ENCODE measurements at regions not wholly inside any gene's neighbourhood (a gene's known extent, or its start where the extent isn't known, plus 50 kb on each side); places are given as distances from the start of the nearest gene placed in this dataset.

DNA sequence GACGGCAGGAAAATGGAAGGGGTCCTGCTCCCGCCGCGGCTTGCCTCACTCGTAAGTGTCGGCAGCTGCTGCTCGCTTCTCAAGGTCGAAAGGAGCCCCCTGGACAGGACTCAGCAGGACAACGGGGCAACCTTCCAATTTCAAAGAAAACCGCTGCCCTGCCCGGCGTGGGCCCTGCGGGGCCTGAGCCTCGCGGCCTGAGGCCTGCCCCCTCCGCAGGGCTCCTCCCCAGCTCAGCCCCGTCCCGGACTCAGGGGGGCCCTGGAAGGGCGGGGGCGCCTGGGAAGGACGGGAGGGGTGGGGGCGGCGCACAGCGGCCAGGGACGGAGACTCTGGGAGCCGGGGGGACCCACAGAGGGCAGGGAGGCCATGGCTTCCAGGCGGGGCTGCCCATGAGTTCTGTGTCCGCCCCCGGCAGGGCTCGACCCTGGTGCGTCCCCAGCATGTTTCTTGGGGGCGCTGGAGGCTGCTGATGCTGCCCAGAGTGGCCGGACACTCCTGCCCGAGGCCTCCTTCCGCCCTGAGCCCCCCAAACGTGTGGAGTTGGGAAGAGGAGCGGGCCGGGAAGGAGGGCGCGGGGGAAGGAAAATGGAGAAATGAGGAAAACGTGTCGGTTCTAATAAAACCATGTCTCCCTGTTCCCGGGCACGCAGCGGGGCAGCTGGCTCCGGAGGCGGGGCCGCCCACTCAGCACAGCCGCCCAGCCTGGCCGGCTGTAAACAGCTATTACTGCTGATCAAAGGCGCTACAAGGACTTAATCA is 114.6 kb downstream of the DLL1 start:
- Histone ChIP-seq H4K20me1 (replicated peaks; ENCODE audit: control insufficient read depth, extremely low read depth, insufficient read depth, low read length) (no peaks in the 10 kb centered on the region), H3K4me1 (ENCODE audit: control insufficient read depth, extremely low read depth, insufficient read depth, low read length) (peaks cover 20% of the 10 kb centered on the region), H3K79me2 (ENCODE audit: control insufficient read depth, insufficient read depth, low read length) (no peaks in the 10 kb centered on the region), H3K9me1 (replicated peaks; ENCODE audit: control insufficient read depth, extremely low read depth, insufficient read depth, low read length) (no peaks in the 10 kb centered on the region), H3K4me3 (replicated peaks in 1 of 3; ENCODE audit: insufficient read depth in 1 of 3, low read depth in 1 of 3, low read length in 3 of 3) (no peak overlapping the region), H3K36me3 (ENCODE audit: control insufficient read depth in 2 of 2, extremely low read depth in 1 of 2, insufficient read depth in 2 of 2, low read length in 2 of 2) (no peaks in the 10 kb centered on the region), H3K4me2 (ENCODE audit: insufficient read depth, low read length) (no peak overlapping the region), H3K27ac (ENCODE audit: insufficient read depth, low read depth, low read length) (no peak overlapping the region), H3K9me3 (replicated peaks; ENCODE audit: control insufficient read depth, insufficient read depth, low read length) (no peaks in the 10 kb centered on the region), H3K9ac (replicated peaks; ENCODE audit: extremely low read depth, insufficient read depth, low read length) (no peak overlapping the region), H3K27me3 (ENCODE audit: control insufficient read depth in 2 of 2, insufficient read depth in 2 of 2, low read length in 2 of 2) (no peaks in the 10 kb centered on the region), H2AFZ (ENCODE audit: low read depth, low read length) (no peak overlapping the region)
- no TSS peak for BruUV-seq (replicated peaks)
- CTCF ChIA-PET: interaction anchor here (1.5 kb wide), 1 partner anchor 23 kb away, joined by 3 read pairs; no protein-coding TSS in a partner anchor
- intact Hi-C loops (cut with micrococcal nuclease) (loop anchor here (5.0 kb wide), 1 partner anchor 231 kb away; no protein-coding TSS in a partner anchor), dilution Hi-C loops (cut with MboI; ENCODE audit: extremely low pct_ligation_motif_present, low sequenced_read_pairs) (no loop called here)
- POLR2A ChIA-PET: no interaction called here
- FAIRE-seq (no peak), DNase-seq (ENCODE audit: low read depth, low spot score) (no peak)
- no peak for TF ChIP-seq POLR2A (IDR thresholded peaks at IDR 0.05; ENCODE audit: low read depth, low read length)
- no peak for TF ChIP-seq JUN (IDR thresholded peaks at IDR 0.05; ENCODE audit: borderline replicate concordance, insufficient read depth, insufficient read length, low read depth)
- TF ChIP-seq, protein P1, sequence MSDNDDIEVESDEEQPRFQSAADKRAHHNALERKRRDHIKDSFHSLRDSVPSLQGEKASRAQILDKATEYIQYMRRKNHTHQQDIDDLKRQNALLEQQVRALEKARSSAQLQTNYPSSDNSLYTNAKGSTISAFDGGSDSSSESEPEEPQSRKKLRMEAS (IDR thresholded peaks at IDR 0.05; ENCODE audit: insufficient read depth, insufficient read length): no peak
- TF ChIP-seq, protein P2, sequence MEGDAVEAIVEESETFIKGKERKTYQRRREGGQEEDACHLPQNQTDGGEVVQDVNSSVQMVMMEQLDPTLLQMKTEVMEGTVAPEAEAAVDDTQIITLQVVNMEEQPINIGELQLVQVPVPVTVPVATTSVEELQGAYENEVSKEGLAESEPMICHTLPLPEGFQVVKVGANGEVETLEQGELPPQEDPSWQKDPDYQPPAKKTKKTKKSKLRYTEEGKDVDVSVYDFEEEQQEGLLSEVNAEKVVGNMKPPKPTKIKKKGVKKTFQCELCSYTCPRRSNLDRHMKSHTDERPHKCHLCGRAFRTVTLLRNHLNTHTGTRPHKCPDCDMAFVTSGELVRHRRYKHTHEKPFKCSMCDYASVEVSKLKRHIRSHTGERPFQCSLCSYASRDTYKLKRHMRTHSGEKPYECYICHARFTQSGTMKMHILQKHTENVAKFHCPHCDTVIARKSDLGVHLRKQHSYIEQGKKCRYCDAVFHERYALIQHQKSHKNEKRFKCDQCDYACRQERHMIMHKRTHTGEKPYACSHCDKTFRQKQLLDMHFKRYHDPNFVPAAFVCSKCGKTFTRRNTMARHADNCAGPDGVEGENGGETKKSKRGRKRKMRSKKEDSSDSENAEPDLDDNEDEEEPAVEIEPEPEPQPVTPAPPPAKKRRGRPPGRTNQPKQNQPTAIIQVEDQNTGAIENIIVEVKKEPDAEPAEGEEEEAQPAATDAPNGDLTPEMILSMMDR (IDR thresholded peaks at IDR 0.05; ENCODE audit: extremely low read depth in 1 of 2, insufficient read depth in 1 of 2, low read depth in 1 of 2, low read length in 2 of 2): no peak
- TF ChIP-seq GATA2 (IDR thresholded peaks at IDR 0.05; ENCODE audit: insufficient read depth, insufficient read length, low read depth, low read length): no peak
